ENCODE measurements at regions not wholly inside any gene's neighbourhood (a gene's known extent, or its start where the extent isn't known, plus 50 kb on each side); places are given as distances from the start of the nearest gene placed in this dataset.

DNA sequence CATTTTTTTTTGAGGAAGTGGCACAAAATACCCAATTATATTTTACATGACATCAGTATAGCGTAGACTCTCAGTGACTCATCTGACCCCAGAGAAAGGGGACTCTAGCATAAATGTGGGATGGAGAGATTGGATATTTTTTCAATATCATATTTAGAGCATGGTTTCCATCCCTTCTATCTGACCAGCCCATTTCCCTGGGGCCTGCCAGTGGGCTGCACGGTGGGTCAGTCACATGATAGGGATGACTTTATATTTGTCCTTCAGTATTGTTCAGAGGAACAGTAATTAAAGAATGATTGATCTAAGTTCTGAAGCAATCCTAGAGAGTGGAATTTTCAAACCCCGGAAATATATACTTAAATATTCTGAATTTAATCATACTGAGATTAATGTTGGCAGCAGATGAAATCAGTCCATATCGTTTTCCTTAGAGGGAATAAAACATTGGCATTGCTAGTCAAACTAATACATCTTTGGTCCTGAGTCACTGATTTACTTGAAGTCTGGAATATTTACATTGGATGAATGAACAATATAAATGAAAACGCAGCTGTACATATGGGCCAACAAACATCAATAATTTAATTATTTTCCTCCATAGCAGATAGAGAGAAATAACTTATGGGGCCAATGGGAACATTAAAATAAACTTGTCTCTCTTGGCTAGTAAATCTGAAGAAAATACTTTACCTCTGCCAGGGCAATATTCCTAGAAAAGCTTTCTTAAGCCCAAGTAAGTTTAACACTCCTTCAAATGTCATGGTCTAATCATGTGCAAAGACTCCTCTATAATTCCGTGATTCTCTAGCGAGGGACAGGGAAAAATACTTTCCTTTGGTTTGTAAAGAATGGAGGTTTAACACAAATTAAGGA lies 563.6 kb upstream of the PKDCC start:
- intact Hi-C loops (cut with DNase I): no loop called here
- no peak for DNase-seq (ENCODE audit: low spot score)

DNA sequence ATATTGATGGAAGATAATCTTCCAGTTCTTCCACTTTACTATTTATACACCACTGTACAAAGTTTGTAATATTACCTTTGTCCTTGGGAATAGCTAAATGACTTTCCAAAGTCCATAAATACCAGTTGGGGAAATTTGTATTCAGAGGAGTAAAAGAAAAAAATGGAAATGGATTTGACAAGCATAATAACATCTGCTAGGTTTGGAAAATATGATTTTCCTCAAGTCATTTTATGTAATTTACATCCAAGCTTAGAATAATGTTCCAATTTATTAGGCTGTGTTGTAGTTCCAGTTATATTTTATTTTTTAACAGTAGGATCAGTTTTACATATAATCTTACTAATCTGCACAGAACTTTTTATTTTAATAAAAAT lies 563.0 kb upstream of the PKDCC start:
- intact Hi-C loops (cut with DNase I): no loop called here
- no peak for DNase-seq (ENCODE audit: low spot score)

DNA sequence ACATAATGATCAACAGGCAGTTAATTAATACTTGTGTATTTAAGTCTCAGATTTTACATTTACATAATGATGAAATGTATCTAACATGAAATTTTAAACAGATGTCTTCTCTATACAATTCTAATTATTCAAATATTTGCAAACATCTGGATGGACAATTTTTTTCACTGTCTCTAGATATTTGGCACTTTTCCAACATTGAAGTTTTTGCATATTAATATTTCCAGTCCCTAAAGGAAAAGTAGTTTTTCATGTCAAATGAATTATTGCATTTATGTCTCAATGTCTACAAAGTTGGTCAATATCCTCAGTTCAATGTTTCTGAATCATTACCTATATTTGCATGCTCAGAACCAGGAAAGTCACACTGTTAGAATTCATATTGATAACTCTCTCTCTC lies 560.9 kb upstream of the PKDCC start:
- intact Hi-C loops (cut with DNase I): no loop called here
- DNase-seq (ENCODE audit: low spot score): no peak

GRCh38 chr2:41488888-41489287 lies 558.9 kb upstream of the PKDCC start:
- no peak for DNase-seq (ENCODE audit: low spot score)
- intact Hi-C loops (cut with DNase I): no loop called here

DNA sequence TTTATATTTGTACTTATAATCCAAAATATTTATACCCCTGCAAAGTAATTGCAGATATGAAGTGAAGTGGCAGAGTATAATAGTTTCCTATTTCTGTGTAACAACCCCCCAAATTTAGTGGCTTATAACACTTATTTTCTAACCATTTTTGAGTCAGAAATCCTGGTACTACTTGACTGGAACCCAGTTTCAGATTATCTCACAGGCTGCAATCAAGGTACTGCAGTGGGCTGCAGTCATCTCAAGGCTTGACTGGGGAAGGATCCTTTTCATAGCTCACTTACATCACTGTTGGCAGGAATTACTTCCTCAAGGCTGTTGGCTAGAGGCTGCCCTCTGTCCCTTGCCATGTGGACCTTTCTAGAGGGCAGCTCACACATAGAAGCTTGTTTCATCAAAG lies 558.2 kb upstream of the PKDCC start:
- no peak for DNase-seq (ENCODE audit: low spot score)
- intact Hi-C loops (cut with DNase I): no loop called here

GRCh38 chr2:41495050-41495449 lies 552.8 kb upstream of the PKDCC start:
- DNase-seq (ENCODE audit: low spot score): no peak
- intact Hi-C loops (cut with DNase I): no loop called here

DNA sequence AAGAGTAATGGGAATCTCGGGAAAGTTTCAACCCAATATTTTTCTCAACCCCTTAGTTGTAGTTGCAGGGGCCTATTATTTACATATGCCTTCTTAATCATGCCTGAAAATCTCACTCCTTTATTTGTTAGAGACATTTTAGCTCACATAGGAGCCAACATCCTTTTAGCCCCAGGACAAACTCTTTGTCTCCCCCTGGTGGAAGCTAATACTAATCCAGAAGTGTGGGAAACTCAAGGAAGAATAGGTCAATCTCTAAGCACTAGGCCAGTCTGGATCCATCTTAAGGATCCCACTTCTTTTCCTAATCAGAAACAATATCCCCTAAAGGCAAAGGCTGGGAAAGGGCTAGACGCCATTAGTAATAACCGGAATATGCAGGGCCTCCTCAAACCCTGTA lies 550.9 kb upstream of the PKDCC start:
- intact Hi-C loops (cut with DNase I): no loop called here

GRCh38 chr2:41498781-41499180 lies 549.0 kb upstream of the PKDCC start:
- no peak for DNase-seq (ENCODE audit: low spot score)
- intact Hi-C loops (cut with DNase I): no loop called here

More for the DNA sequence above, 550.9 kb upstream of the PKDCC start:
- DNase-seq (ENCODE audit: low spot score): no peak

GRCh38 chr2:41500895-41501294 lies 546.9 kb upstream of the PKDCC start:
- intact Hi-C loops (cut with DNase I): no loop called here
- no peak for DNase-seq (ENCODE audit: low spot score)

GRCh38 chr2:41502752-41503151 lies 545.1 kb upstream of the PKDCC start:
- intact Hi-C loops (cut with DNase I): no loop called here
- no peak for DNase-seq (ENCODE audit: low spot score)

DNA sequence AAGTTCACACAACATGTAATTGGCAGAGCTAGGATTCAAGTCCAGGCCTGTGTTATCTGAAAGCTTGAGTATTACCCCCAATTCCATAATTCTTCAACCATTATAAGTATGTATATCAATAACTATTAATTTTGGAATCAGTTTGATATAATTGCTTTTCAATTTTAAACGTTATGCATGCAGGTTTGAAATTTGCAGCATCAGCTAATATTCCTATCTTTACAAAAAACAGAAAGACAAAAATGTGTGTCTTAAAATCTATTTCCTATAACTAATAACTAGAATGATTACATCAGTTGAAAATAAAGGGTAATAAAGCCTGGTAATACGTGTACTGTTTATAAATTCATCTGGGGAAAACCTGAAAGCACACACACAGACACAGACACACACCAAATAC lies 543.3 kb upstream of the PKDCC start:
- intact Hi-C loops (cut with DNase I): no loop called here
- DNase-seq (ENCODE audit: low spot score): no peak

DNA sequence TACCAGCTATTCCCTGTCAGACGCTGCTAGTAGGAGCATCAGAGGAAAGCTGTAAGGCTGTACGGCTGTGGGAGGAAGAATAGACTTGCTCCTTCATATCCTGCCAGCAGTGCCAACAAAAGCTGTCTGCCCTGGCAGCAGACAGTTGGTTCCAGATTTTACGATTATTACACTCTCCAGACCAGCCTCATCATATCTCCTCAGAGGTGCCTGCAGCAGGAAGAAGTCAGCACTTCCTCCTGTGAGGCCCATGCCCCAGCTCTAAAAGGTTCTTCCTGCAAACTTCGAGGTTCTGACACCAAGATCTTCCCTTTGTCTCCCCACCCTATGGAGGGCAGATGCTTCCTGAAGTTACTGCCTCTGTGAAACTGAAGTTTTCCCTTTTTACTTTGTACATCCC lies 537.7 kb upstream of the PKDCC start:
- DNase-seq (ENCODE audit: low spot score): no peak
- intact Hi-C loops (cut with DNase I): no loop called here

- no peak for DNase-seq (ENCODE audit: low spot score)
- intact Hi-C loops (cut with DNase I): no loop called here
These were observed 526.6 kb upstream of the PKDCC start for GRCh38 chr2:41521211-41521610.

GRCh38 chr2:41527525-41528323 lies 520.1 kb upstream of the PKDCC start:
- intact Hi-C loops (cut with DNase I): no loop called here
- no peak for DNase-seq (ENCODE audit: low spot score)

DNA sequence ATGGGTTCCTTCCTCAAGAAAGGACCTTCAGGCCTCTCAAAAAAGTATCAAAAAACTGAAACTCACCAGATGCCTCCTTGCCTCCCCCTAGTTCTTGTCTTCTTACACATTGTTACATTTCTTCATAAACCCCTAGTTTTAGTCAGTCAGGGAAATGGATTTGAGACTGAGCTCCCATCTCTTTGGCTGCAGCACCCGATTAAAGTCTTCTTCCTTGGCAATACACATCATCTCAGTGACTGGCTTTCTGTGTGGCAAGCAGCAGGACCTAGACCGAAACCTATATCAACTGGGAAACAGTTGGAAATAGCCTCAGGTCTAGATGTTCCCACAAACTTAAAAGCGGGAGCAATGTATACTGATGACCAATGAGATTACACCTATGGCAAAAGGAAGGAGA lies 512.2 kb upstream of the PKDCC start:
- DNase-seq (ENCODE audit: low spot score): no peak
- intact Hi-C loops (cut with DNase I): no loop called here

DNA sequence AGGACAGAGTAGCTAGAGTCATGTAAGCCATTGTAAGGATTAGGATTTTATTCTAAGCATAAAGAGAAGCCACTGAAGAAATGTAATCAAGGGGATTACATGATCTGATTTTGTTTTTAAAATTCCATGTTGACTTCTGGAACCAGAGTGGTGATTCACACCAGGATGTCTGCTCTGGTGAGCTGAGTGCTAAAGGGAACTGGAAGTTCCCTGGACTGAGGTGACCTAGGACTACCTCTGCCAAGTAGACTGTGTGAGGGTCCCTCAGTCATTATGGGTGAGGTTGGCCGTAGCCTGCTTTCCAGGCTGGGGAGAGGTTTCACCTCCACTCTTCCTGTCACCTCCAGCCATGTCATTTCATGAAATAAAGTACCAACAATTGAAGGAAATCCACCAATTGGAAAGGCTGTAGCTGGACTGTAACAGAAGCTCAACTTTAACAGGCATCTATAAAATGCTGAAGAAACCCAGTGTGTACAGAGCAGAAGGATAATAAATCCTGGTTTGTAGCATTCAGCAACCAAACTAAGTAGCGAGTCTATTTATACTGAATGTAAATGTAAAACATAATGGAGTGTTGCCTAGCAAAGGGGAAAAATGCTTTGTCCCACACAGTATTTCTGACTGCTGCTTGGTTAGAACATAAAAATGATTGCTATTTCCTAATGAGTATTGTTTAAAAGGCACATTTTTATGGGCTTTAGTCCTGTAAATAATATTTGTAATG lies 507.4 kb upstream of the PKDCC start:
- no peak for DNase-seq (ENCODE audit: low spot score)
- intact Hi-C loops (cut with DNase I): no loop called here

DNA sequence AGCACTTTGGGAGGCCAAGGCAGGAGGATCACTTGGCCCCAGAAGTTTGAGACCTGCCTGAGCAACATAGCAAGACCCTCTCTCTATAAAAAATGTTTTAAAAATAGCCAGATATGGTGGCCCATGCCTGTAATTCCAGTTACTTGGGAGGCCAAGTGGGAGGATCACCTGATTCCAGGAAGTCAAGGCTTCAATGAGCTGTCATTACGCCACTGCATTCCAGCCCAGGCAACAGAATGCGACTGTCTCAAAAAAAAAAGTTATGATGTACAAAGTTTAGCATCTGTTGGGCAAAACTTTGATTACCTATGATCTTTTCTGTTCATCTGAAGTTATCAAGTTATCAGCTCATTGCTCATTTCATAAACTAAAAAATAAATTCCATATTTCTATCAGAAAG lies 504.1 kb upstream of the PKDCC start:
- DNase-seq (ENCODE audit: low spot score): no peak
- intact Hi-C loops (cut with DNase I): no loop called here

DNA sequence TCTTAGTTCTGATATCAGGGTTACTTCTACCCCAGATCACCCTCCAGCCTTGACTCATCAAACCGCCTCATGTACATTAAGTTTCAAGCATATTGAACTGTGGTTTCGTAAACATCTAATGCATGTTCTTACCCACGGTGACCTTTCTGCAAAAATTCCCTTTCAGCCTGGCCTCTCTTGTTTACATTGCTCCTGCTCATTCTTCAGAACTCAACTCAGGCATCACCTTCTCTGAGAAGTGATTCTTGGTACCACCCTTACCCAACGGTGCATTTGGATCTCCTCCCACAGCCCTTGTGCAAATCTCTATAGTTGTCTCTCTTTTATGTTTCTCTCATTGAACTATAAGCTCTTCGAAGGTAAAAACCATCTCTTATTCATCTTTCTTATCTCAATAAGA lies 503.1 kb upstream of the PKDCC start:
- DNase-seq (ENCODE audit: low spot score): no peak
- intact Hi-C loops (cut with DNase I): no loop called here

GRCh38 chr2:41546031-41546430 lies 501.8 kb upstream of the PKDCC start:
- intact Hi-C loops (cut with DNase I): no loop called here
- DNase-seq (ENCODE audit: low spot score): no peak

GRCh38 chr2:41568648-41569047 lies 479.2 kb upstream of the PKDCC start:
- intact Hi-C loops (cut with DNase I): no loop called here
- DNase-seq (ENCODE audit: low spot score): no peak

All from cardiac septum (tissue), 1 donor.